NCI-H2171 treated with DMSO at 0.1 percent for 48 hours (cell line): ENCODE measurements at regions not wholly inside any gene's neighbourhood (a gene's known extent, or its start where the extent isn't known, plus 50 kb on each side); places are given as distances from the start of the nearest gene placed in this dataset.

Experiments used
- DNase-seq: peaks from one replicate; lab custom pipeline; 2025; lab: John Stamatoyannopoulos, UW

GRCh38 chr2:207236156-207236935 lies 70.6 kb upstream of the KLF7 start:
- no peak for DNase-seq

GRCh38 chr2:207238831-207239701 lies 73.3 kb upstream of the KLF7 start:
- peak; percentile 53 for DNase-seq

GRCh38 chr2:207239754-207240494 lies 74.2 kb upstream of the KLF7 start:
- DNase-seq = peak; percentile 49

- no peak for DNase-seq
Measured at GRCh38 chr2:207240649-207241048, 74.9 kb upstream of the KLF7 start.

- DNase-seq = no peak
Measured at GRCh38 chr2:207241198-207241597, 75.5 kb upstream of the KLF7 start.

GRCh38 chr2:207243601-207244000 lies 77.9 kb upstream of the KLF7 start:
- DNase-seq = no peak

GRCh38 chr2:207244971-207245925 lies 79.5 kb upstream of the KLF7 start:
- no peak for DNase-seq

- DNase-seq = no peak
Measured at GRCh38 chr2:207248702-207249377, 83.1 kb upstream of the KLF7 start.

- no peak for DNase-seq
Measured at GRCh38 chr2:207251022-207251421, 85.3 kb upstream of the KLF7 start.

GRCh38 chr2:207251573-207252192 lies 85.9 kb upstream of the KLF7 start:
- DNase-seq = no peak

GRCh38 chr2:207252416-207252815 lies 86.7 kb upstream of the KLF7 start:
- DNase-seq = no peak

GRCh38 chr2:207252979-207253645 lies 87.4 kb upstream of the KLF7 start:
- peak; percentile 92 for DNase-seq

- DNase-seq = no peak
Measured at GRCh38 chr2:207253666-207254345, 88.1 kb upstream of the KLF7 start.

- no peak for DNase-seq
Measured at GRCh38 chr2:207254591-207255464, 89.1 kb upstream of the KLF7 start.

- no peak for DNase-seq
Measured at GRCh38 chr2:207255565-207256470, 90.1 kb upstream of the KLF7 start.

- DNase-seq = no peak
Measured at GRCh38 chr2:207256476-207257207, 90.9 kb upstream of the KLF7 start.
